Left ventricle myocardium inferior (tissue), 1 donor: ENCODE measurements at regions not wholly inside any gene's neighbourhood (a gene's known extent, or its start where the extent isn't known, plus 50 kb on each side); places are given as distances from the start of the nearest gene placed in this dataset.

Source experiments
- DNase-seq: peaks from one replicate; pipeline ENCODE4 v3.0.0-alpha.2; 2020
- H3K27ac ChIP-seq: fragments of 200-600 bp; replicated peaks from 2 replicates; pipeline ENCODE4 v1.8.0; 2021
- H3K27me3 ChIP-seq: fragments of 200-600 bp; 2 replicates; pipeline ENCODE4 v1.8.0; 2021; ENCODE audit warnings: low read depth
- H3K36me3 ChIP-seq: fragments of 200-600 bp; 2 replicates; pipeline ENCODE4 v1.8.0; 2021
- H3K4me1 ChIP-seq: fragments of 200-600 bp; 2 replicates; pipeline ENCODE4 v1.8.0; 2021
- H3K4me3 ChIP-seq: fragments of 200-600 bp; 2 replicates; pipeline ENCODE4 v1.8.0; 2021; ENCODE audit warnings: mild to moderate bottlenecking, moderate library complexity
- H3K9me3 ChIP-seq: fragments of 200-600 bp; replicated peaks from 2 replicates; pipeline ENCODE4 v1.8.0; 2021
- intact Hi-C: fragments of 100-400 bp; cut with micrococcal nuclease; formaldehyde crosslinking; loops from one replicate; pipeline ENCODE4 v1.11.0; 2022
- TF ChIP-seq, protein P1 (sequence below): fragments of 200-600 bp; IDR thresholded peaks from 2 replicates; pipeline ENCODE4 v1.8.0; 2021; ENCODE audit warnings: antibody characterized with exemption, mild to moderate bottlenecking, borderline replicate concordance
- donor health status: DM: no; HTN: yes; CAD: no; lungs with severe emphysema.

DNA sequence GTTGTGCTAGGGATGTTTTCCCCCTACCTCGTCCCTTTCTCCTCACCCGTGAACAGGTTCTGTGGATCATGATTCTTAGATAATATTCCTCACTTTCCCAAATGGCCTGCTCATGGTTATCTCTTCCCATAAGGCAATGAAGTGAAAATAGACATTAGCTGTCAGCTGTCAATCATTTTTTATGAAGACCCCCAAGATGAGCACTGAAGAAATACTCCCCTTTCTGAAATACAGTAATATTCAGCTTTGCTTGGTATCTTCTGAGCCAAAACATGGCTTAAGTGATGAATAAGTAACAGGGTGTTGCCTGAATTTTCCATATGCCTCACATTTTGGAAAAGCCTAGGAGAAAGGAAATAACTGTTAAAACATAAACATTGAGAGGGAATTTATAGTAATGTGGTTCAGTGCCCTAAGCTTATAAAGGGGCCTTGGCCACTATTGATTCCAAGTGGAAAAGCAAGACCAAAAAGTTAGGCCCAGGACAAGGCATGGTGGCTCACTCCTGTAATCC is 70.7 kb upstream of the NAP1L1 start:
- H3K4me3 ChIP-seq, result no peak overlapping the region
- H3K27ac ChIP-seq, result no peak overlapping the region
- H3K9me3 ChIP-seq, result no peaks in the 10 kb centered on the region
- TF ChIP-seq, protein P1, sequence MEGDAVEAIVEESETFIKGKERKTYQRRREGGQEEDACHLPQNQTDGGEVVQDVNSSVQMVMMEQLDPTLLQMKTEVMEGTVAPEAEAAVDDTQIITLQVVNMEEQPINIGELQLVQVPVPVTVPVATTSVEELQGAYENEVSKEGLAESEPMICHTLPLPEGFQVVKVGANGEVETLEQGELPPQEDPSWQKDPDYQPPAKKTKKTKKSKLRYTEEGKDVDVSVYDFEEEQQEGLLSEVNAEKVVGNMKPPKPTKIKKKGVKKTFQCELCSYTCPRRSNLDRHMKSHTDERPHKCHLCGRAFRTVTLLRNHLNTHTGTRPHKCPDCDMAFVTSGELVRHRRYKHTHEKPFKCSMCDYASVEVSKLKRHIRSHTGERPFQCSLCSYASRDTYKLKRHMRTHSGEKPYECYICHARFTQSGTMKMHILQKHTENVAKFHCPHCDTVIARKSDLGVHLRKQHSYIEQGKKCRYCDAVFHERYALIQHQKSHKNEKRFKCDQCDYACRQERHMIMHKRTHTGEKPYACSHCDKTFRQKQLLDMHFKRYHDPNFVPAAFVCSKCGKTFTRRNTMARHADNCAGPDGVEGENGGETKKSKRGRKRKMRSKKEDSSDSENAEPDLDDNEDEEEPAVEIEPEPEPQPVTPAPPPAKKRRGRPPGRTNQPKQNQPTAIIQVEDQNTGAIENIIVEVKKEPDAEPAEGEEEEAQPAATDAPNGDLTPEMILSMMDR, result no peak
- DNase-seq, result no peak
- H3K36me3 ChIP-seq, result no peaks in the 10 kb centered on the region
- peaks cover 15% of the 10 kb centered on the region for H3K4me1 ChIP-seq
- intact Hi-C loops, result no loop called here
- H3K27me3 ChIP-seq, result no peaks in the 10 kb centered on the region

DNA sequence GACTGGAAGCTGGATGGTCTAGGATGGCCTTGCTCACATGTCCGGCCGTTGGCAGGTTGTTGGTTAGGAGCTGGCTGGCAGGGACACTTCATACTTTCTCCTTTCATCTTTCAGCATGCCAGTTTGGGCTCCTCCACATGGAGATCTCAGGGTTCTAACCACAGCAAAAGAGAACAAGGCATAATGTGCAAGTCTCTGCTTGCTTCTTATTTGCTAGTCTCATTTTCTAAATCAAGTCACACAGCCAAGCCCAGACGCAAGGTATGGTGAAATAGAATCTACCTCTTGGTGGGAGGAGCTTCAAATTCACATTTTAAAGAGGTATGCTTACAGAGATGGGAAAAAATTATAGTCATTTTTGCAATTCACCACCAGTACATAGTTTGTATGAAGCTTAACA is 69.1 kb upstream of the NAP1L1 start:
- H3K27ac ChIP-seq, result no peak overlapping the region
- no peak for DNase-seq
- TF ChIP-seq, protein P1, result no peak
- intact Hi-C loops, result no loop called here
- H3K4me1 ChIP-seq, result peaks cover 14% of the 10 kb centered on the region
- no peaks in the 10 kb centered on the region for H3K9me3 ChIP-seq
- H3K27me3 ChIP-seq, result no peaks in the 10 kb centered on the region
- H3K4me3 ChIP-seq, result no peak overlapping the region
- no peaks in the 10 kb centered on the region for H3K36me3 ChIP-seq

DNA sequence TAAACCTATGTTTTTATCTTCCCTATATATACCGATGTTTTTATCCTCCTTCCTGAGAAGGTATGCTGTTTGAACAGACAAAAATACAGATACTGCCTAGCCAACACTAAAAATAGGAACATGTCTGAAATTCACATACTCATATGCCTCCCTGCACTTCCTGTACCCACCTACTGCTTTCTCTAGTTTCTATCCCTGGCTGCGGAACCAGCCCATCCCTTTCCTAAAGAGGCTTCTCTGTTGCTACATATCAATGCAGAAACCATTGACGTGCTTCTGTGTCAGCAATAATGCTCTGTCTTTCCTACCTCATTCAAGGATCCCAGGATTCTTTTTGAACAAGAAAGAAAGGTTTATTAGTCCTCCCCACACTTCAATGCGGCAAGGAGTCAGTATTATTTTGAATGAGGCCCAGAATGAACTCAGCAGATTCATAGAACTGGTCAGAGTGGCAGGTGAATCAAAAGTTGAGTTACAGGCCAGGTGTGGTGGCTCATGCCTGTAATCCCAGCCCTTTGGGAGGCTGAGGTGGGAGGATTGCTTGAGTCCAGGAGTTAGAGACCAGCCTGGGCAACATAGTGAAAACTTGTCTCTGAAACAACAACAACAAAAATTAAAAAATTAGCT is 67.8 kb upstream of the NAP1L1 start:
- no peaks in the 10 kb centered on the region for H3K9me3 ChIP-seq
- DNase-seq, result no peak
- H3K4me1 ChIP-seq, result peaks cover 10% of the 10 kb centered on the region
- intact Hi-C loops, result no loop called here
- no peak overlapping the region for H3K27ac ChIP-seq
- H3K4me3 ChIP-seq, result no peak overlapping the region
- H3K36me3 ChIP-seq, result no peaks in the 10 kb centered on the region
- TF ChIP-seq, protein P1, result no peak
- no peaks in the 10 kb centered on the region for H3K27me3 ChIP-seq

DNA sequence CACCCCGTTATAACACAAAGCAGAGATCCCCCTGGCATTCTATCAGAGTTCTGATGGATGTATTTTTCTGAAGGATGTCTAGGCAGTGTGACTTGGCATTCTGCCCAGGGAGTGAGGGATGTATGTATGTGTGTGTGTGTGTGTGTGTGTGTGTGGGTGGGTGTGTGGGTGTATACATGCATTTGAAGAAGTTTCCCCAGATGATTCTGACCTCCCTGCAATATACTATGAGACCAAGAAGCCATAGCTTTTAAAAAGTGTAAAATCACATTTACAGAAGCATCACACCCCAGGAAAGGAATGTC is 59.7 kb upstream of the NAP1L1 start:
- H3K36me3 ChIP-seq, result no peaks in the 10 kb centered on the region
- no peak overlapping the region for H3K27ac ChIP-seq
- H3K9me3 ChIP-seq, result peaks cover 1% of the 10 kb centered on the region
- intact Hi-C loops, result no loop called here
- H3K4me1 ChIP-seq, result no peaks in the 10 kb centered on the region
- TF ChIP-seq, protein P1, result no peak
- DNase-seq, result no peak
- H3K27me3 ChIP-seq, result no peaks in the 10 kb centered on the region
- H3K4me3 ChIP-seq, result no peak overlapping the region

DNA sequence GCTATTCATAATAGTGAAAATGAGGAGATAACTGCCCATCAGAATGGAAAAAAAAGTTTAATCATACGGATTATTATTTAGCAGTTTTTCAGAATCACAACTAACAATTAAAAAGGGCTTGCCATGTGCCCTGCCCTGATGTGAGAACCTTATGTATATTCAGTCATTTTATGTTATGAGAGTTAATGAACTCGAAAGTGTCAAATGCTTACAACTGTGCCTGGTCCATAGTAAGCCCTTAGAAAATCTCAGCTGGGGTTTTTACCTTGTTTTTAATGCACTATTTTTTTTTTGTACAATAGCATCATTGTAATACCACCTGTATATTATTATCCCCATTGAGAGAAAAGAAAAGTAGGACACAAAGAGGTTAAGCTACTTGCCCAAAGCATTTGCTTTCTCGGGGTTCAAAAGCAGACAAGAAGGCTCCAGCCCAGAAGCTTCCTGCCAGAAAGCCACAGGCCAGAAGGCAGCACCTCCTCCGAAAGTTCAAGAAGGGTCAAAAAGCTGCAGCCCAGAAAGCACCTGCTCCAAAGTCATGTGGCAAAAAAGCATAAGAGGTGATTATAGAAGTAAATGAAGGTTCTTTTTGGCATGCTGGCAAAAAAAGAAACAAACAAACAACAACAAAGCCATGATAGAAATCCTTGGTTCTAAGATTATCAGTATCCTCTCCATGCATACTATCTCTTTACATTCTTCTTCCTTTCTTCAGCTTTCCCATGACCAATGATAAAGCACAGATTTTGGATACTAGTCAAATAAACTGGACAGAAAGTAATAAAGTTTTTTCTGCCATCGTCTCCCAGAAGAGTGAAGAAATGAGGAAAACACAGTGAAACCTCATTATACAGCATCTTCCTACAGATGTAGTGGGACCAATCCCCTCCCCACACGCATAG is 59.1 kb upstream of the NAP1L1 start:
- no peaks in the 10 kb centered on the region for H3K36me3 ChIP-seq
- no peak overlapping the region for H3K27ac ChIP-seq
- intact Hi-C loops, result no loop called here
- TF ChIP-seq, protein P1, result no peak
- H3K9me3 ChIP-seq, result peaks cover 7% of the 10 kb centered on the region
- no peaks in the 10 kb centered on the region for H3K27me3 ChIP-seq
- H3K4me1 ChIP-seq, result no peaks in the 10 kb centered on the region
- no peak overlapping the region for H3K4me3 ChIP-seq
- DNase-seq, result no peak
